Spleen (tissue), 7 donors: ENCODE measurements at regions not wholly inside any gene's neighbourhood (a gene's known extent, or its start where the extent isn't known, plus 50 kb on each side); places are given as distances from the start of the nearest gene placed in this dataset.

ENCODE experiments used
- POLR2A ChIP-seq, 3 donors: fragments of 450-650 bp; IDR thresholded peaks; one replicate each; pipeline ENCODE4 v1.5.1; 2017; ENCODE audit warnings: antibody characterized with exemption in 3 of 3, mild to moderate bottlenecking in 1 of 3
- POLR2AphosphoS5 ChIP-seq, 3 donors: sonication (generic); formaldehyde crosslinking; IDR thresholded peaks; one replicate each; pipeline ENCODE4 v1.5.1; 2017; ENCODE audit warnings: antibody characterized with exemption in 3 of 3
- TF ChIP-seq, protein P1 (sequence below), 11 experiments: fragments of 200-600 bp in 7 of 11; fragments of 450-650 bp in 4 of 11; sonication (generic) in 4 of 11; IDR thresholded peaks in 8 of 11; conservative IDR thresholded peaks in 3 of 11; 1 replicate in 7 of 11; 2 replicates in 4 of 11; pipeline versions ENCODE4 v1.4.0 to v1.8.0; 2016 to 2021; ENCODE audit warnings: antibody characterized with exemption in 11 of 11, inconsistent platforms in 4 of 11, mild to moderate bottlenecking in 1 of 11
- donor health status: DM: no; HTN: no; CAD: no; lungs with moderate emphysema.
- donor health status: DM: no; HTN: no; CAD: no.
- donor health status: DM: no; HTN: no; CAD: no.

DNA sequence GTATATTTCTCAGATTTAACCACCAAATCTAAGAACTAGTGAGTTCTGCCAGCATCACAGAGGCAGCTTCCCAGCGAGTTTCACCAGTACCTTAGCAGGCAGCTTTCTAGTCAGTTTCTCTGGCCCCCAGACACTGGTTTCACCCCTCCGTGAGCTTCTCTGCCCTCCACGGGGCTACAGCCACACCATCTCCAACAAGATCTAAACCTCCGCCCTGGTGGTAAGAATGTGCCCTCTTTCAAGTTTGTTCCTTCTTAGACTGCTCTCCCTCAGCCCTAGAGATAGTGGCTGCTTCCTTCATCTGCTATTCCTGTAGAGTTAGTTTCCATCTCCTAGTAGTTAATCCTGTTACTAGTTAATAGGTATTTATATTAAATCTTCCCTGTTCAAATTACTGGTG is 60.5 kb upstream of the TAB3 start:
- TF ChIP-seq, protein P1, sequence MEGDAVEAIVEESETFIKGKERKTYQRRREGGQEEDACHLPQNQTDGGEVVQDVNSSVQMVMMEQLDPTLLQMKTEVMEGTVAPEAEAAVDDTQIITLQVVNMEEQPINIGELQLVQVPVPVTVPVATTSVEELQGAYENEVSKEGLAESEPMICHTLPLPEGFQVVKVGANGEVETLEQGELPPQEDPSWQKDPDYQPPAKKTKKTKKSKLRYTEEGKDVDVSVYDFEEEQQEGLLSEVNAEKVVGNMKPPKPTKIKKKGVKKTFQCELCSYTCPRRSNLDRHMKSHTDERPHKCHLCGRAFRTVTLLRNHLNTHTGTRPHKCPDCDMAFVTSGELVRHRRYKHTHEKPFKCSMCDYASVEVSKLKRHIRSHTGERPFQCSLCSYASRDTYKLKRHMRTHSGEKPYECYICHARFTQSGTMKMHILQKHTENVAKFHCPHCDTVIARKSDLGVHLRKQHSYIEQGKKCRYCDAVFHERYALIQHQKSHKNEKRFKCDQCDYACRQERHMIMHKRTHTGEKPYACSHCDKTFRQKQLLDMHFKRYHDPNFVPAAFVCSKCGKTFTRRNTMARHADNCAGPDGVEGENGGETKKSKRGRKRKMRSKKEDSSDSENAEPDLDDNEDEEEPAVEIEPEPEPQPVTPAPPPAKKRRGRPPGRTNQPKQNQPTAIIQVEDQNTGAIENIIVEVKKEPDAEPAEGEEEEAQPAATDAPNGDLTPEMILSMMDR (IDR thresholded peaks at IDR 0.05 in 8 of 11, conservative IDR thresholded peaks at IDR 0.05 in 3 of 11) = no peak
- TF ChIP-seq POLR2AphosphoS5 (IDR thresholded peaks at IDR 0.05) (no peak), POLR2A (IDR thresholded peaks at IDR 0.05) (no peak)
